Calu3 (cell line): ENCODE measurements at regions not wholly inside any gene's neighbourhood (a gene's known extent, or its start where the extent isn't known, plus 50 kb on each side); places are given as distances from the start of the nearest gene placed in this dataset.

ENCODE experiments used
- BruUV-seq: library from RNA; stranded (reverse); fragments of 400-500 nt; replicated peaks from 2 replicates; lab custom pipeline; 2021; lab: Mats Ljungman, UMichigan
- CTCF ChIA-PET: fragments of 300-600 bp; sonication (Branson Sonifier 250); formaldehyde crosslinking; loops from one replicate; lab custom pipeline; 2022; ENCODE audit warnings: antibody characterized with exemption; lab: Charles Lee
- DNase-seq: peaks from one replicate; pipeline ENCODE4 v3.0.0; 2022
- H3K27ac Mint-ChIP-seq: one replicate; pipeline ENCODE4 v1.8.0; 2022; ENCODE audit warnings: mixed read lengths; ENCODE audit not compliant: unreplicated experiment
- H3K27me3 Mint-ChIP-seq: one replicate; pipeline ENCODE4 v1.8.0; 2022; ENCODE audit warnings: mixed read lengths; ENCODE audit not compliant: unreplicated experiment
- H3K36me3 Mint-ChIP-seq: one replicate; pipeline ENCODE4 v1.8.0; 2022; ENCODE audit warnings: mild to moderate bottlenecking, moderate library complexity, mixed read lengths; ENCODE audit not compliant: insufficient read depth, unreplicated experiment
- H3K4me1 Mint-ChIP-seq: one replicate; pipeline ENCODE4 v1.8.0; 2022; ENCODE audit warnings: mild to moderate bottlenecking, low read depth, mixed read lengths; ENCODE audit not compliant: unreplicated experiment
- H3K4me3 Mint-ChIP-seq: one replicate; pipeline ENCODE4 v1.8.0; 2022; ENCODE audit warnings: mild to moderate bottlenecking, low read depth, moderate library complexity, mixed read lengths; ENCODE audit not compliant: unreplicated experiment
- H3K9me3 Mint-ChIP-seq: one replicate; pipeline ENCODE4 v1.8.0; 2022; ENCODE audit warnings: low read depth, mixed read lengths; ENCODE audit not compliant: unreplicated experiment
- CTCF ChIP-seq: fragments of 200-600 bp; IDR thresholded peaks from one replicate; pipeline ENCODE4 v1.8.0; 2022; ENCODE audit warnings: antibody characterized with exemption; ENCODE audit not compliant: unreplicated experiment
- intact Hi-C: fragments of 100-400 bp; cut with micrococcal nuclease; formaldehyde crosslinking; loops from one replicate; pipeline ENCODE4 v1.10.0; 2022; ENCODE audit not compliant: unreplicated experiment

- Mint-ChIP-seq H3K27me3 (no peaks in the 10 kb centered on the region), H3K36me3 (no peaks in the 10 kb centered on the region), H3K4me3 (no peak overlapping the region), H3K27ac (no peak overlapping the region), H3K4me1 (peaks cover 8% of the 10 kb centered on the region), H3K9me3 (no peaks in the 10 kb centered on the region)
- CTCF ChIA-PET: no interaction called here
- no TSS peak for BruUV-seq
- no peak for DNase-seq
- intact Hi-C loops: no loop called here
- no peak for TF ChIP-seq CTCF
These were observed 67.8 kb downstream of the CASP12 start for GRCh38 chr11:104830508-104830907.

DNA sequence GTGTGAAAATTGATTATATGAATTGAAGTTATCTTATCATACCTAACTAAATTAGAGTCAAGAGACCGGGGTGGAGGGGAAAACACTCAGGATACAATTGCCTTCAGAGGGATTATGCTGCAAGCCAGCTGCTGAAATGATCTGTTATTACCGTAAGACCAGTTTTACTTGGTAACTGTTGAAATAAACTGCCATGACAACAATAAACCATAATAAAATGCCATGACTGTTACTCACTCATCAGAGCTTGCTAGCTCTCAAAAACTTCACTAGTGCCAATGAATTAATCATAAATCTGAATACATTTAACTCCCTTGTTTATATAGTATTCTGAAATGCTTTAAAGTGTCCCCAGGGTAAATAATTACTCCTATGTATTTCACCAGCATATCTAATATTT lies 68.2 kb downstream of the CASP12 start:
- no TSS peak for BruUV-seq
- no peak for TF ChIP-seq CTCF
- no peaks in the 10 kb centered on the region for H3K9me3 Mint-ChIP-seq
- CTCF ChIA-PET: no interaction called here
- no peak overlapping the region for H3K27ac Mint-ChIP-seq
- H3K4me1 Mint-ChIP-seq: peaks cover 8% of the 10 kb centered on the region
- peak; percentile 2 for DNase-seq
- no peaks in the 10 kb centered on the region for H3K27me3 Mint-ChIP-seq
- H3K4me3 Mint-ChIP-seq: no peak overlapping the region
- no peaks in the 10 kb centered on the region for H3K36me3 Mint-ChIP-seq
- intact Hi-C loops: no loop called here

GRCh38 chr11:104826772-104827171 lies 71.5 kb downstream of the CASP12 start:
- CTCF ChIA-PET: no interaction called here
- intact Hi-C loops: no loop called here
- Mint-ChIP-seq H3K9me3 (no peaks in the 10 kb centered on the region), H3K4me1 (peaks cover 8% of the 10 kb centered on the region), H3K36me3 (no peaks in the 10 kb centered on the region), H3K4me3 (no peak overlapping the region), H3K27me3 (no peaks in the 10 kb centered on the region), H3K27ac (no peak overlapping the region)
- DNase-seq: no peak
- TF ChIP-seq CTCF: no peak
- no TSS peak for BruUV-seq

DNA sequence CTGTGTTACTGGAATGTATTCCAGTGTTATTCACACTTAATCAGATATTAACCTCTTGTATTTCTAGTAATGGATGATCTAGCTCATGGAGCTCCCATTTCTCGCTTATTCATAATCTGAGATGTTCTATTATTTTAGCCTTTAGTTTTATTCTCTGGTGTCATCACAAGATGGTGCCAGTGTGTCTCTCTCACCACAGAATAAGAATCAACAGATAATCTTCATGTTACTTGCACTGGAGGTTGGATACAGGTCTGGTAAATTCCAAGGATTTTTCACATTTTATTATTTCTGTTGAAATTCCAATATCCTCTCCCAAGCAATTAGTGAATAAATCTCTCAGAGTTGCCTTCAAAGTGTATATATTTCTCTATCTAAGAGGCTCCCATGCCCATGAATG lies 74.6 kb downstream of the CASP12 start:
- Mint-ChIP-seq H3K36me3 (no peaks in the 10 kb centered on the region), H3K27ac (no peak overlapping the region), H3K4me3 (no peak overlapping the region), H3K4me1 (no peaks in the 10 kb centered on the region), H3K9me3 (no peaks in the 10 kb centered on the region), H3K27me3 (no peaks in the 10 kb centered on the region)
- no TSS peak for BruUV-seq
- TF ChIP-seq CTCF: no peak
- DNase-seq: no peak
- CTCF ChIA-PET: no interaction called here
- intact Hi-C loops: no loop called here
